HepG2 (cell line): ENCODE measurements at regions not wholly inside any gene's neighbourhood (a gene's known extent, or its start where the extent isn't known, plus 50 kb on each side); places are given as distances from the start of the nearest gene placed in this dataset.

Experiments used
- CBX5 ChIP-seq: sonication (generic); formaldehyde crosslinking; IDR thresholded peaks from 2 replicates; pipeline ENCODE4 v1.4.0; 2020; ENCODE audit warnings: missing genetic modification reagents, borderline replicate concordance
- CREBL2 ChIP-seq: sonication (generic); formaldehyde crosslinking; IDR thresholded peaks from 2 replicates; pipeline ENCODE4 v1.8.1; 2023; ENCODE audit warnings: missing genetic modification reagents, mild to moderate bottlenecking, borderline replicate concordance
- DDIT3 ChIP-seq: sonication (generic); formaldehyde crosslinking; IDR thresholded peaks from 2 replicates; pipeline ENCODE4 v1.4.0; 2020; ENCODE audit warnings: mild to moderate bottlenecking, missing genetic modification reagents
- EED ChIP-seq: sonication (generic); formaldehyde crosslinking; IDR thresholded peaks from 2 replicates; pipeline ENCODE4 v1.5.0; 2020; ENCODE audit warnings: mild to moderate bottlenecking, missing genetic modification reagents
- FOXA3 ChIP-seq: IDR thresholded peaks from 2 replicates; pipeline ENCODE4 v1.6.1; 2016; ENCODE audit warnings: missing genetic modification reagents, missing compliant biosample characterization
- HHEX ChIP-seq: IDR thresholded peaks from 2 replicates; pipeline ENCODE4 v1.6.1; 2016; ENCODE audit warnings: control low read depth
- HMGXB3 ChIP-seq: sonication (generic); formaldehyde crosslinking; IDR thresholded peaks from 2 replicates; pipeline ENCODE4 v1.4.0; 2020; ENCODE audit warnings: missing genetic modification reagents, borderline replicate concordance
- IKZF4 ChIP-seq: sonication (generic); formaldehyde crosslinking; IDR thresholded peaks from 2 replicates; pipeline ENCODE4 v1.5.1; 2020; ENCODE audit warnings: borderline replicate concordance, mild to moderate bottlenecking, low read depth, missing genetic modification reagents; ENCODE audit errors: not compliant biosample characterization
- JUN ChIP-seq: sonication (generic); formaldehyde crosslinking; IDR thresholded peaks from 2 replicates; pipeline ENCODE4 v1.4.0; 2020; ENCODE audit warnings: mild to moderate bottlenecking, missing genetic modification reagents
- MEIS2 ChIP-seq: sonication (generic); formaldehyde crosslinking; IDR thresholded peaks from 2 replicates; pipeline ENCODE4 v1.9.0; 2021; ENCODE audit warnings: mild to moderate bottlenecking, missing genetic modification reagents
- PAXIP1 ChIP-seq: sonication (generic); formaldehyde crosslinking; conservative IDR thresholded peaks from 2 replicates; pipeline ENCODE4 v1.4.0; 2020; ENCODE audit warnings: mild to moderate bottlenecking, missing genetic modification reagents, moderate library complexity
- RARA ChIP-seq: IDR thresholded peaks from 2 replicates; pipeline ENCODE4 v1.6.1; 2016; ENCODE audit warnings: missing genetic modification reagents, missing compliant biosample characterization
- SNAPC2 ChIP-seq: sonication (generic); formaldehyde crosslinking; IDR thresholded peaks from 2 replicates; pipeline ENCODE4 v1.8.1; 2022; ENCODE audit warnings: mild to moderate bottlenecking, missing genetic modification reagents
- SOX13 ChIP-seq, 3 experiments: fragments of 450-650 bp in 1 of 3; sonication (generic) in 1 of 3; formaldehyde crosslinking in 1 of 3; IDR thresholded peaks in 2 of 3; conservative IDR thresholded peaks in 1 of 3; 2 replicates each; pipeline versions ENCODE4 v1.5.0 to v1.6.1; 2016 to 2020; ENCODE audit warnings: antibody characterized with exemption in 1 of 3, mild to moderate bottlenecking in 1 of 3, missing compliant biosample characterization in 1 of 3, missing genetic modification reagents in 1 of 3, moderate library complexity in 1 of 3
- SOX5 ChIP-seq: IDR thresholded peaks from 2 replicates; pipeline ENCODE4 v1.6.1; 2016; ENCODE audit warnings: borderline replicate concordance
- ZNF781 ChIP-seq: sonication (generic); formaldehyde crosslinking; IDR thresholded peaks from 2 replicates; pipeline ENCODE4 v1.5.1; 2020; ENCODE audit warnings: borderline replicate concordance, mild to moderate bottlenecking, missing genetic modification reagents; ENCODE audit errors: not compliant biosample characterization
- TF ChIP-seq, protein P1 (sequence below): sonication (generic); formaldehyde crosslinking; IDR thresholded peaks from 2 replicates; pipeline ENCODE4 v1.4.0; 2020; ENCODE audit warnings: missing genetic modification reagents
- TF ChIP-seq, protein P2 (sequence below): sonication (generic); formaldehyde crosslinking; IDR thresholded peaks from 2 replicates; pipeline ENCODE4 v1.4.0; 2020; ENCODE audit warnings: missing genetic modification reagents

- 0 out of 2 replicates have a peak, but pooled peaks have one; percentile 17 for TF ChIP-seq PAXIP1 (CRISPR knock-in tag)
- no peak for TF ChIP-seq IKZF4 (CRISPR knock-in tag)
- TF ChIP-seq ZNF781 = no peak
- no peak for TF ChIP-seq CREBL2 (CRISPR knock-in tag)
- TF ChIP-seq CBX5 (CRISPR knock-in tag) = no peak
- peak; percentile 82 for TF ChIP-seq FOXA3 (CRISPR knock-in tag)
- no peak for TF ChIP-seq SNAPC2 (CRISPR knock-in tag)
- TF ChIP-seq, protein P1, sequence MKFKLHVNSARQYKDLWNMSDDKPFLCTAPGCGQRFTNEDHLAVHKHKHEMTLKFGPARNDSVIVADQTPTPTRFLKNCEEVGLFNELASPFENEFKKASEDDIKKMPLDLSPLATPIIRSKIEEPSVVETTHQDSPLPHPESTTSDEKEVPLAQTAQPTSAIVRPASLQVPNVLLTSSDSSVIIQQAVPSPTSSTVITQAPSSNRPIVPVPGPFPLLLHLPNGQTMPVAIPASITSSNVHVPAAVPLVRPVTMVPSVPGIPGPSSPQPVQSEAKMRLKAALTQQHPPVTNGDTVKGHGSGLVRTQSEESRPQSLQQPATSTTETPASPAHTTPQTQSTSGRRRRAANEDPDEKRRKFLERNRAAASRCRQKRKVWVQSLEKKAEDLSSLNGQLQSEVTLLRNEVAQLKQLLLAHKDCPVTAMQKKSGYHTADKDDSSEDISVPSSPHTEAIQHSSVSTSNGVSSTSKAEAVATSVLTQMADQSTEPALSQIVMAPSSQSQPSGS (CRISPR knock-in tag) = peak; percentile 72; the same call in 1 of the 2 replicates
- peak; percentile 90 for TF ChIP-seq SOX13 (IDR thresholded peaks at IDR 0.05)
- peak in 1 of 2 experiments; percentile 99; a peak in 2 of 4 replicates for TF ChIP-seq SOX13 (CRISPR knock-in tag; conservative IDR thresholded peaks at IDR 0.05 in 1 of 2, IDR thresholded peaks at IDR 0.05 in 1 of 2)
- TF ChIP-seq HHEX (CRISPR knock-in tag) = peak; percentile 47; the same call in 1 of the 2 replicates
- TF ChIP-seq, protein P2, sequence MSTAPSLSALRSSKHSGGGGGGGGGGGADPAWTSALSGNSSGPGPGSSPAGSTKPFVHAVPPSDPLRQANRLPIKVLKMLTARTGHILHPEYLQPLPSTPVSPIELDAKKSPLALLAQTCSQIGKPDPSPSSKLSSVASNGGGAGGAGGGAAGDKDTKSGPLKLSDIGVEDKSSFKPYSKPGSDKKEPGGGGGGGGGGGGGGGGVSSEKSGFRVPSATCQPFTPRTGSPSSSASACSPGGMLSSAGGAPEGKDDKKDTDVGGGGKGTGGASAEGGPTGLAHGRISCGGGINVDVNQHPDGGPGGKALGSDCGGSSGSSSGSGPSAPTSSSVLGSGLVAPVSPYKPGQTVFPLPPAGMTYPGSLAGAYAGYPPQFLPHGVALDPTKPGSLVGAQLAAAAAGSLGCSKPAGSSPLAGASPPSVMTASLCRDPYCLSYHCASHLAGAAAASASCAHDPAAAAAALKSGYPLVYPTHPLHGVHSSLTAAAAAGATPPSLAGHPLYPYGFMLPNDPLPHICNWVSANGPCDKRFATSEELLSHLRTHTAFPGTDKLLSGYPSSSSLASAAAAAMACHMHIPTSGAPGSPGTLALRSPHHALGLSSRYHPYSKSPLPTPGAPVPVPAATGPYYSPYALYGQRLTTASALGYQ = peak; percentile 68
- TF ChIP-seq SOX5 (CRISPR knock-in tag) = peak; percentile 99
- TF ChIP-seq JUN (CRISPR knock-in tag) = 0 out of 2 replicates have a peak, but pooled peaks have one; percentile 32
- TF ChIP-seq MEIS2 (CRISPR knock-in tag) = no peak
- no peak for TF ChIP-seq DDIT3 (CRISPR knock-in tag)
- 0 out of 2 replicates have a peak, but pooled peaks have one; percentile 38 for TF ChIP-seq HMGXB3 (CRISPR knock-in tag)
- TF ChIP-seq RARA (CRISPR knock-in tag) = peak; percentile 41
- no peak for TF ChIP-seq EED (CRISPR knock-in tag)
Observed at GRCh38 chr10:3365630-3366029, 193.0 kb upstream of the PITRM1 start (continued).
